ENCODE measurements at regions not wholly inside any gene's neighbourhood (a gene's known extent, or its start where the extent isn't known, plus 50 kb on each side); places are given as distances from the start of the nearest gene placed in this dataset.

- no peak for DNase-seq (ENCODE audit: extremely low read depth in 1 of 11, low read depth in 9 of 11, low spot score in 4 of 11)
These were observed 414.1 kb downstream of the MLLT3 start for GRCh38 chr9:20208226-20208625.

GRCh38 chr9:20207176-20207575 is 415.1 kb downstream of the MLLT3 start:
- DNase-seq (ENCODE audit: extremely low read depth in 1 of 11, low read depth in 9 of 11, low spot score in 4 of 11) = no peak

GRCh38 chr9:20205821-20206220 is 416.5 kb downstream of the MLLT3 start:
- no peak for DNase-seq (ENCODE audit: extremely low read depth in 1 of 11, low read depth in 9 of 11, low spot score in 4 of 11)

GRCh38 chr9:20200991-20201431 is 412.2 kb upstream of the SLC24A2 start:
- DNase-seq (ENCODE audit: extremely low read depth in 1 of 11, low read depth in 9 of 11, low spot score in 4 of 11) = no peak

GRCh38 chr9:20200581-20200980 is 411.7 kb upstream of the SLC24A2 start:
- DNase-seq (ENCODE audit: extremely low read depth in 1 of 11, low read depth in 9 of 11, low spot score in 4 of 11) = no peak

- DNase-seq (ENCODE audit: extremely low read depth in 1 of 11, low read depth in 9 of 11, low spot score in 4 of 11) = no peak
These were observed 410.3 kb upstream of the SLC24A2 start for GRCh38 chr9:20199111-20199510.

- no peak for DNase-seq (ENCODE audit: extremely low read depth in 1 of 11, low read depth in 9 of 11, low spot score in 4 of 11)
These were observed 409.3 kb upstream of the SLC24A2 start for GRCh38 chr9:20197976-20198685.

GRCh38 chr9:20191228-20191840 is 402.5 kb upstream of the SLC24A2 start:
- no peak for DNase-seq (ENCODE audit: extremely low read depth in 1 of 11, low read depth in 9 of 11, low spot score in 4 of 11)

- no peak for DNase-seq (ENCODE audit: extremely low read depth in 1 of 11, low read depth in 9 of 11, low spot score in 4 of 11)
These were observed 401.0 kb upstream of the SLC24A2 start for GRCh38 chr9:20189871-20190270.

- no peak for DNase-seq (ENCODE audit: extremely low read depth in 1 of 11, low read depth in 9 of 11, low spot score in 4 of 11)
These were observed 400.0 kb upstream of the SLC24A2 start for GRCh38 chr9:20188616-20189369.

- DNase-seq (ENCODE audit: extremely low read depth in 1 of 11, low read depth in 9 of 11, low spot score in 4 of 11) = no peak
These were observed 398.5 kb upstream of the SLC24A2 start for GRCh38 chr9:20187318-20187717.

- no peak for DNase-seq (ENCODE audit: extremely low read depth in 1 of 11, low read depth in 9 of 11, low spot score in 4 of 11)
These were observed 398.0 kb upstream of the SLC24A2 start for GRCh38 chr9:20186823-20187222.

- DNase-seq (ENCODE audit: extremely low read depth in 1 of 11, low read depth in 9 of 11, low spot score in 4 of 11) = no peak
These were observed 397.4 kb upstream of the SLC24A2 start for GRCh38 chr9:20186231-20186630.

GRCh38 chr9:20184541-20184940 is 395.7 kb upstream of the SLC24A2 start:
- DNase-seq (ENCODE audit: extremely low read depth in 1 of 11, low read depth in 9 of 11, low spot score in 4 of 11) = no peak

- no peak for DNase-seq (ENCODE audit: extremely low read depth in 1 of 11, low read depth in 9 of 11, low spot score in 4 of 11)
These were observed 389.8 kb upstream of the SLC24A2 start for GRCh38 chr9:20178679-20179078.

- no peak for DNase-seq (ENCODE audit: extremely low read depth in 1 of 11, low read depth in 9 of 11, low spot score in 4 of 11)
These were observed 389.4 kb upstream of the SLC24A2 start for GRCh38 chr9:20178197-20178596.

- DNase-seq (ENCODE audit: extremely low read depth in 1 of 11, low read depth in 9 of 11, low spot score in 4 of 11) = no peak
These were observed 381.3 kb upstream of the SLC24A2 start for GRCh38 chr9:20170122-20170521.

- DNase-seq (ENCODE audit: extremely low read depth in 1 of 11, low read depth in 9 of 11, low spot score in 4 of 11) = peak in 8 of 11 donors; percentile 17 to 47 (median 40)
These were observed 363.4 kb upstream of the SLC24A2 start for GRCh38 chr9:20152151-20152725.

GRCh38 chr9:20148416-20148815 is 359.6 kb upstream of the SLC24A2 start:
- DNase-seq (ENCODE audit: extremely low read depth in 1 of 11, low read depth in 9 of 11, low spot score in 4 of 11) = no peak

GRCh38 chr9:20144197-20144596 is 355.4 kb upstream of the SLC24A2 start:
- peak in 3 of 11 donors; percentile 17 to 20 (median 18) for DNase-seq (ENCODE audit: extremely low read depth in 1 of 11, low read depth in 9 of 11, low spot score in 4 of 11)

All from renal cortex interstitium (tissue), 11 donors.